Body of pancreas (tissue), 4 donors: ENCODE measurements at regions not wholly inside any gene's neighbourhood (a gene's known extent, or its start where the extent isn't known, plus 50 kb on each side); places are given as distances from the start of the nearest gene placed in this dataset.

ENCODE experiments used
- ATAC-seq: fragments of 150-250 bp; one replicate; pipeline ENCODE4 v1.9.1; 2016
- DNase-seq, 4 donors: peaks; one replicate each; pipeline ENCODE4 v3.0.0-alpha.2; 2019
- H3K27ac ChIP-seq, 4 donors: fragments of 200-600 bp; sonication (generic); 1 replicate in 3 of 4; 2 replicates in 1 of 4; pipeline versions ENCODE4 v1.5.1 to v1.6.1; 2016 to 2019; ENCODE audit warnings: mild to moderate bottlenecking in 1 of 4, mixed read lengths in 1 of 4, moderate library complexity in 1 of 4
- H3K27me3 ChIP-seq, 2 donors: fragments of 200-600 bp; sonication (generic); one replicate each; pipeline ENCODE4 v1.6.0; 2016; ENCODE audit warnings: mild to moderate bottlenecking in 1 of 2
- H3K36me3 ChIP-seq, 2 donors: fragments of 200-600 bp; sonication (generic); replicated peaks in 1 of 2; 2 replicates each; pipeline ENCODE4 v1.5.1; 2016; ENCODE audit warnings: low read depth in 2 of 2; ENCODE audit not compliant: insufficient read depth in 1 of 2
- H3K4me1 ChIP-seq: fragments of 200-600 bp; sonication (generic); one replicate; pipeline ENCODE4 v1.6.0; 2016
- H3K4me3 ChIP-seq, 2 donors: fragments of 200-600 bp; sonication (generic); 1 replicate in 1 of 2; 2 replicates in 1 of 2; pipeline ENCODE4 v1.5.1; 2016 to 2019
- H3K9me3 ChIP-seq, 3 donors: fragments of 200-600 bp; sonication (generic); 1 replicate in 2 of 3; 2 replicates in 1 of 3; pipeline ENCODE4 v1.5.1; 2016
- POLR2A ChIP-seq, 3 donors: fragments of 450-650 bp; IDR thresholded peaks; one replicate each; pipeline ENCODE4 v1.6.1; 2016; ENCODE audit warnings: antibody characterized with exemption in 3 of 3, mild to moderate bottlenecking in 2 of 3
- WGBS, 2 donors: methylation state at CpG; one replicate each; pipeline ENCODE4 v1.1.5; 2017; 5-methylcytosine and 5-hydroxymethylcytosine counted together
- intact Hi-C: fragments of 100-400 bp; cut with DNase I; formaldehyde crosslinking; loops from one replicate; pipeline ENCODE4 v1.15.1; 2023
- TF ChIP-seq, protein P1 (sequence below), 7 experiments: fragments of 450-650 bp in 4 of 7; fragments of 200-600 bp in 3 of 7; sonication (generic) in 3 of 7; IDR thresholded peaks; one replicate each; pipeline ENCODE4 v1.5.1; 2016 to 2019; ENCODE audit warnings: antibody characterized with exemption in 7 of 7

- TF ChIP-seq POLR2A (IDR thresholded peaks at IDR 0.05) = no peak
- TF ChIP-seq, protein P1, sequence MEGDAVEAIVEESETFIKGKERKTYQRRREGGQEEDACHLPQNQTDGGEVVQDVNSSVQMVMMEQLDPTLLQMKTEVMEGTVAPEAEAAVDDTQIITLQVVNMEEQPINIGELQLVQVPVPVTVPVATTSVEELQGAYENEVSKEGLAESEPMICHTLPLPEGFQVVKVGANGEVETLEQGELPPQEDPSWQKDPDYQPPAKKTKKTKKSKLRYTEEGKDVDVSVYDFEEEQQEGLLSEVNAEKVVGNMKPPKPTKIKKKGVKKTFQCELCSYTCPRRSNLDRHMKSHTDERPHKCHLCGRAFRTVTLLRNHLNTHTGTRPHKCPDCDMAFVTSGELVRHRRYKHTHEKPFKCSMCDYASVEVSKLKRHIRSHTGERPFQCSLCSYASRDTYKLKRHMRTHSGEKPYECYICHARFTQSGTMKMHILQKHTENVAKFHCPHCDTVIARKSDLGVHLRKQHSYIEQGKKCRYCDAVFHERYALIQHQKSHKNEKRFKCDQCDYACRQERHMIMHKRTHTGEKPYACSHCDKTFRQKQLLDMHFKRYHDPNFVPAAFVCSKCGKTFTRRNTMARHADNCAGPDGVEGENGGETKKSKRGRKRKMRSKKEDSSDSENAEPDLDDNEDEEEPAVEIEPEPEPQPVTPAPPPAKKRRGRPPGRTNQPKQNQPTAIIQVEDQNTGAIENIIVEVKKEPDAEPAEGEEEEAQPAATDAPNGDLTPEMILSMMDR (IDR thresholded peaks at IDR 0.05) = no peak
- intact Hi-C loops = no loop called here
- WGBS, 2 donors = 35 to 41% methylated on average over 2 of the region's 2 CpGs
- no peak for ATAC-seq
- Histone ChIP-seq H3K4me1 (no peaks in the 10 kb centered on the region), H3K36me3 (no peaks in the 10 kb centered on the region), H3K4me3 (no peak overlapping the region), H3K27me3 (no peaks in the 10 kb centered on the region), H3K27ac (no peak overlapping the region), H3K9me3 (no peaks in the 10 kb centered on the region)
- no peak for DNase-seq
These were observed 1091.7 kb downstream of the TDRD15 start for GRCh38 chr2:22215517-22215916.

GRCh38 chr2:22217881-22218280 lies 1094.1 kb downstream of the TDRD15 start:
- no peak for DNase-seq
- TF ChIP-seq, protein P1 (IDR thresholded peaks at IDR 0.05) = no peak
- TF ChIP-seq POLR2A (IDR thresholded peaks at IDR 0.05) = no peak
- no peak for ATAC-seq
- Histone ChIP-seq H3K27ac (no peak overlapping the region), H3K4me3 (no peak overlapping the region), H3K4me1 (no peaks in the 10 kb centered on the region), H3K36me3 (no peaks in the 10 kb centered on the region), H3K27me3 (no peaks in the 10 kb centered on the region), H3K9me3 (no peaks in the 10 kb centered on the region)
- 63 to 65% methylated on average over 1 of the region's 1 CpG for WGBS, 2 donors
- intact Hi-C loops = no loop called here

GRCh38 chr2:22221006-22221405 lies 1097.2 kb downstream of the TDRD15 start:
- no peak for ATAC-seq
- no peak for DNase-seq
- WGBS, 2 donors = 39 to 74% methylated on average over 1 of the region's 1 CpG
- intact Hi-C loops = no loop called here
- Histone ChIP-seq H3K36me3 (no peaks in the 10 kb centered on the region), H3K27ac (no peak overlapping the region), H3K9me3 (no peaks in the 10 kb centered on the region), H3K27me3 (no peaks in the 10 kb centered on the region), H3K4me1 (no peaks in the 10 kb centered on the region), H3K4me3 (no peak overlapping the region)
- no peak for TF ChIP-seq POLR2A (IDR thresholded peaks at IDR 0.05)
- TF ChIP-seq, protein P1 (IDR thresholded peaks at IDR 0.05) = no peak

GRCh38 chr2:22238967-22239366 lies 1115.2 kb downstream of the TDRD15 start:
- TF ChIP-seq, protein P1 (IDR thresholded peaks at IDR 0.05) = no peak
- TF ChIP-seq POLR2A (IDR thresholded peaks at IDR 0.05) = no peak
- WGBS, 2 donors = 62% methylated on average over 3 of the region's 3 CpGs
- no peak for ATAC-seq
- Histone ChIP-seq H3K27ac (no peak overlapping the region), H3K4me3 (no peak overlapping the region), H3K4me1 (no peaks in the 10 kb centered on the region), H3K36me3 (no peaks in the 10 kb centered on the region), H3K27me3 (no peaks in the 10 kb centered on the region), H3K9me3 (no peaks in the 10 kb centered on the region)
- intact Hi-C loops = no loop called here
- no peak for DNase-seq

DNA sequence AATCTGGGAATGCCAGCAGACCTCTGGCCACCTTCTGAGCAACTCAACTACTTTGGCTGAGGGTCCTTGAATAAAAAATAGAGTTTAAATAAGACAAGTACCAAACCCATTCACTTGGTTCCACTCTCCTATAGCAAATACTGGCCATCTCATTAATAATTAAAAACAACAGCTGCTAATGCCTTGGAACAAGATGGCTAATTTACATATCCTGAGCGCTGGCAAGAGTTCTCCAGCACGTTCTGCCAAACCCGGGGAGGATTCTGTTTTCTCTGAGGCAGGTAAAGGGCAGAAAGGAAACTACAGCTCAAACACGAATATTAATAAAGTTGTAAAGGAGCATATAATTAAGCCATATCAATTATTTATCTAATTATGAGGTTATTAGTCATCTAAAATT lies 1123.7 kb downstream of the TDRD15 start:
- Histone ChIP-seq H3K9me3 (no peaks in the 10 kb centered on the region), H3K27ac (no peak overlapping the region), H3K36me3 (no peaks in the 10 kb centered on the region), H3K4me1 (no peaks in the 10 kb centered on the region), H3K27me3 (no peaks in the 10 kb centered on the region), H3K4me3 (no peak overlapping the region)
- ATAC-seq = no peak
- WGBS, 2 donors = 58 to 59% methylated on average over 4 of the region's 4 CpGs
- no peak for TF ChIP-seq POLR2A (IDR thresholded peaks at IDR 0.05)
- TF ChIP-seq, protein P1 (IDR thresholded peaks at IDR 0.05) = no peak
- DNase-seq = no peak
- intact Hi-C loops = no loop called here
